GM10248 (cell line): ENCODE measurements at regions not wholly inside any gene's neighbourhood (a gene's known extent, or its start where the extent isn't known, plus 50 kb on each side); places are given as distances from the start of the nearest gene placed in this dataset.

Experiments
- CTCF ChIA-PET: fragments of 300-600 bp; sonication (Branson Sonifier 250); formaldehyde crosslinking; extraction: SDS; loops from one replicate; lab custom pipeline; 2021; ENCODE audit warnings: antibody characterized with exemption; lab: Yijun Ruan, JAX
- POLR2A ChIA-PET: fragments of 350-650 bp; sonication (Branson Sonifier 250); formaldehyde crosslinking; extraction: SDS; loops from one replicate; lab custom pipeline; 2020; ENCODE audit warnings: antibody characterized with exemption; lab: Yijun Ruan, JAX
- DNase-seq: peaks from one replicate; pipeline ENCODE4 v3.0.0; 2012; ENCODE audit errors: extremely low spot score
- CTCF ChIP-seq: IDR thresholded peaks from 2 replicates; pipeline ENCODE4 v1.5.1; 2012; ENCODE audit warnings: mild to moderate bottlenecking, low read depth; ENCODE audit errors: extremely low read depth, missing control alignments, control extremely low read depth

GRCh38 chr1:242703467-242703866 lies 179.0 kb upstream of the PLD5 start:
- ChIA-PET POLR2A (no interaction called here), CTCF (interaction anchor here (0.9 kb wide), 1 partner anchor 19 kb away, joined by 4 read pairs; no protein-coding TSS in a partner anchor)

GRCh38 chr1:242692988-242693387 lies 168.5 kb upstream of the PLD5 start:
- CTCF ChIA-PET: interaction anchor here (1.1 kb wide), 1 partner anchor 18 kb away, joined by 3 read pairs; no protein-coding TSS in a partner anchor
- DNase-seq: no peak
- TF ChIP-seq CTCF: no peak
- POLR2A ChIA-PET: interaction anchor here (0.7 kb wide), 1 partner anchor 45 kb away, joined by 7 read pairs; no protein-coding TSS in a partner anchor

More at GRCh38 chr1:242703467-242703866, 179.0 kb upstream of the PLD5 start:
- TF ChIP-seq CTCF: no peak
- DNase-seq: no peak

GRCh38 chr1:242691610-242691945 lies 167.1 kb upstream of the PLD5 start:
- POLR2A ChIA-PET: no interaction called here
- CTCF ChIA-PET: interaction anchor here (1.4 kb wide), 1 partner anchor 13 kb away, joined by 4 read pairs; no protein-coding TSS in a partner anchor
- no peak for TF ChIP-seq CTCF
- no peak for DNase-seq

- TF ChIP-seq CTCF: no peak
- DNase-seq: no peak
- ChIA-PET POLR2A (no interaction called here), CTCF (interaction anchor here (1.4 kb wide), 1 partner anchor 12 kb away, joined by 4 read pairs; no protein-coding TSS in a partner anchor)
Measured at GRCh38 chr1:242690849-242691609, 166.5 kb upstream of the PLD5 start.

- DNase-seq: no peak
- ChIA-PET POLR2A (no interaction called here), CTCF (no interaction called here)
- TF ChIP-seq CTCF: no peak
Measured at GRCh38 chr1:242689378-242689777, 164.9 kb upstream of the PLD5 start.

- POLR2A ChIA-PET: no interaction called here
- no peak for TF ChIP-seq CTCF
- DNase-seq: no peak
- CTCF ChIA-PET: no interaction called here
Measured at GRCh38 chr1:242674951-242675645, 150.6 kb upstream of the PLD5 start.
